GM21619 (cell line): ENCODE measurements at regions not wholly inside any gene's neighbourhood (a gene's known extent, or its start where the extent isn't known, plus 50 kb on each side); places are given as distances from the start of the nearest gene placed in this dataset.

Experiments used
- ATAC-seq: cut with Tn5 transposase; IDR thresholded peaks from one replicate; pipeline ENCODE4 v1.9.1; 2021; ENCODE audit not compliant: unreplicated experiment

DNA sequence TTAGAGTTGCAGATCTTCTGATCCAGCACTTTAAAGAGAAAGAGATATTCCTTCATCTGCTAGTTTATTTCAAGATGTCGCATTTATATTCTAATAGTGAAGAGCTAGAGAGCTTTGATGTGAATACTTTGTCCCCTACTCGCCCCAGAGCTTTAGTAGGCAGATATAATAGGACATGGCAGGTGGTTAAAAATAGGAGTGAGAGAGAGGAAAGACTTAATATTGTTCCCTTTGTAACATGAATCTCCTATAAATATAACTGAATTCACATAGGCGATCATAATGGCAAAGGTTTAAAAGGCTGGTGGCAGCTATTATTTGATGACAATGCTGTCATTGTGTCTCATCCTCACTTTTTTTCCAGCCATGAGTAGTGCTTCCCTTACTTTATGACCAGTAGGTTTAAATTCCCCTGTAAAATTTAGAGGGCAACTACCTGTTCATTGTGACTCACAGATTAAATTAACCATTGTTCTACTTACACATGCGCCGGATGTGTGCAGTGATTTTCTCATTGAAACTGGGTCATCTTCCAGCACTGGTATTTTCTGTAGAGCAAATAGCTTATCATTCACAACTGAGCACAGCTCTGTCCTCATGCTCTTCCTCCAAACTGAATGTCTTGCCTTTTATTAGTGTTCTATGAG is 906.7 kb upstream of the CELF2 start:
- ATAC-seq: no peak

DNA sequence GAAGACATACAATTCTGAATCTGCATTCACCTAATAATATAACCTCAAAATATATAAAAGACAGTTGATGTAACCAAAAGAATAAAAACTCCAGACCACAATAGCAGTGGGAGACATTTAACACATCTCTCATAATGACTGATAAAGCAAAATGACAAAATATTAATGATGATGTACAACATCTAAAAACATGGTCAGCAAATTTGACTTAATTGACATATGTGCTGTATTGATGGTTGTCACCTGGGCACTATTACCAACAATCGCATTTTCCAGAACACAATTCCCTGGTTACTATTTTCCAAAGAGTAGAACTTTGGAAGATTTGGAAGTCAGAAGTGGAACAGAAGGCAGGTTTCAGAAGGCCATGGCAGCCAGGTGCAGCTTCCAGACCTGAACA is 899.5 kb upstream of the CELF2 start:
- no peak for ATAC-seq

DNA sequence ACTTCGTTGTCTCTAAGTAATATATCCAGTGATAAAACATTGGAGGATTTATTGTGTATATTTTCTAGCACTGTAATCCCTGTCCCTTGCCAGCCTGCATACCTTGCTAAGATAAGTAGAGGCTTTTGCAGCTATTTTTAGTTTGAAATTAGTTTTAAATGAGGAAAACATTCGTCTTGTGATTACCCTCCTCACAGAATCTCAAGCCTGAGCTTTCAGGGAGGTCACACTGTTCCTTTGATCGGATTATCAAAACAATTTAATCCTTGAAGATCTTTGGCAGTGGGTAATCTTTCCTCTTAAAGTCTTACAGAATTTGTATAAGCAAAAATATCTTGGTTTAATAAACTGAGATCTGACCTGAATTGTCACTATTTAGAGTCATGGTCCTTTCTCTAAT is 897.0 kb upstream of the CELF2 start:
- no peak for ATAC-seq

DNA sequence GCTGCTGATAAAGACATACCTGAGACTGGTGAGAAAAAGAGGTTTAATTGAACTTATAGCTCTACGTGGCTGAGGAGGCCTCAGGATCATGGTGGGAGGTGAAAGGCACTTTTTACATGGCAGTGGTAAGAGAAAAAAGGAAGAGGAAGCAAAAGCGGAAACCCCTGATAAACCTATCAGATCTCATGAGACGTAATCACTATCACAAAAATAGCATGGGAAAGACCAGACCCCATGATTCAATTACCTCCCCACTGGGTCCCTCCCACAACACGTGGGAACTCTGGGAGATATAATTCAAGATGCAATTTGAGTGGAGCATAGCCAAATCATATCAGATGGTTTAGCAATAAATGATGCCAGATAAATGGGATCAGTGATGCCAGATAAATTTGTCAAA is 892.0 kb upstream of the CELF2 start:
- no peak for ATAC-seq

DNA sequence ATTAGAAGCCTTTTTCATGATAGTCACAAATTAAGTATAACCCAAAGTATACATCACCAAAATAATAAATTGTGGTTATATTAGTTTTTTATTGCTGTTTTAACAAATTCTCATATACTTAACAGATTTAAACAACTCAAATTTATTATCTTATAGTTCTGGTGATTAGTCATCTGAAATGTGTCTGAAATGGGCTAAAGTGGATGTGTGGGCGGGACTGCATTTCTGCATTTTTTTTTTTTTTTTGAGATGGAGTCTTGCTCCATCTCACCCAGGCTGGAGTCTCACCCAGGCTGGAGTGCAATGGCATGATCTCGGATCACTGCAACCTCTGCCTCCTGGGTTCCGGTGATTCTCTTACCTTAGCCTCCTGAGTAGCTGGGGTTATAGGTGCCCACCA is 891.5 kb upstream of the CELF2 start:
- no peak for ATAC-seq

DNA sequence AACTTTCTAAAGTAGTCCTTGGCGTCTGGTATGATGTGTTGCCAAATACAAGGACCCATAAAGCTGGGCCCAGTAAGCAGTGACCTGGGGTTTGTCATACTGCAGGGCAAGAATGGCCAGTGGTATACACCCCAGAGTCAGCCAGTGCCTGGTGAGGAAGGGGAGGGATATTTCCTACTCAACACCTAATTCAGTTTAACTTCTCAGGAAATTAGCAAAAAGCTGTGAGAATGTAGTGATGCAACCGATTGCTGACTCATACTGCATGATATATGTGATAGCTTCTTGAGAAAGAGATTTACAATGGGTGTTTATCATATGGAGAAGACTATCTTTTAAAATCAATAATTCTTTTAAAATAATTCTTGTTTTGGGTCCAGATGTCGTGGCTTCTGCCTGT is 889.3 kb upstream of the CELF2 start:
- ATAC-seq: no peak

DNA sequence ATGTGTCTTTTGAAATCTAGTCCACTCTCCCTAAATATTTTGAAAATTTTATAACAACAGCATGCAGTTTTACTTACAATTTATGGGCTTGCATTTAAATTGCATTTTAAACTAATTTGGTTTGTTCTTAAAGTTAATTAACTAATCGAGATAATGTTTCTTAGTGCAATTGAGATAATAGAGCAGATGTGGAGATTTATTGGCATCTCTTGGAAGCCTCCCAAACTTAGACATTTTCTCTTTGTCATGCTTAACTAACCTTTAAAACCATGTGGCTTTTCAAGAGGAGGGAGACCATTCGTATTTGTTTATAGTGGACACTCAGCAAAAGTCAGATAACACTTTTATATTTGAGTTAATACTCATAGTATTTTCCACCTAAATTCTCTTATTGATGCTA is 887.0 kb upstream of the CELF2 start:
- ATAC-seq: no peak

DNA sequence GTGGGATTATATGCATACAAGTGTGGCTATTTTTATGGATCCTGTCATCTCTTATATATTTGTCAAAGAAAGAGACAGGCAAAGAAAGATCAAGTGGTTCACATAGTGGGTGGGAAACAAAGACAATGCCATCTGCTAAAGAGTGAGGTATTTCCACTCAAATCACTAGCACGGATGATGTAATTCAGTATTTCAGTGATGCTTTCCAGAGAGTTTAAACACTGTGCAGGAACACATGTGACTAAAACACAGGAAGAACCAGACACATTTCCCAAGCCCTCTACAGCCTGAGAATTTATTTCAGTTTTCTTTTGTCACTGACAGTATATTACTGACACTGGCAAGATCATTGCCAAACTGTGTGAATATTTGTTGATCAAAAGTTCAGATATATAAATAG is 885.7 kb upstream of the CELF2 start:
- no peak for ATAC-seq

DNA sequence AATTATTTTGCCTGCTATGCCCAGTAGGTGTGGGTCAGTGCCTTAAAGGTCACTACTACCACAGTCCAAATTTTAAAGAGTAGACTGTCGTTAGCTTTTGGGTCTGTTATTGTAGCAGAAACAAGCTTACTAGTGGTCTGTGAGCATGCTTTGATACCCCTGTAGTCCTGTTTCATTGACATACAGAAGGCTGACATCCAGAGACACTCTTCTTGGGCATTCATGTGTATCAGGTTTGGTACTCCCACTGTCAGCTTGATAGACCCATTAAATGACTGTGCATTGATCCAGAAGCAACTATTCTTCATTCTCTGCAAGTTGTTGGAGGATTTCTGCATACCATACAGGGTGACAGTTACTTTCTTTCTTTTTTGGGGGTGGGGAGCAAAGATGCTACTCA is 884.4 kb upstream of the CELF2 start:
- ATAC-seq: no peak

DNA sequence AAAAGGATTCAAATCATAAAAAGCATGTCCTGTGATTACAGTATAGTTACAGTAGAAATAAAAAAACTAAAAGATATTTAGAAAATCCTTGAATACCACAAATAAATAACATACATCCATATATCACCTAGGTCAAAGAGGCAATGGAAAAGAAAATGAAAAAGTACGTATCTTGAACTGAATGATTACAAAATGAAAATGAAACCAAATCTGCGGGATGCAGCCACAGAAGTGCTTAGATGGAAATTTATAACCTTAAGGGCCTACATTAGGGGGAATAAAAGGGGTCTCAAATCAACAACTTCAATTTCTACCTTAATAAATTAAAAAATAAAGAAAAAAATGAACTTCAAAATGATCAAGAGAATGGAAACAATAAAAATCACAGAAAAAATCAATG is 879.0 kb upstream of the CELF2 start:
- ATAC-seq: no peak

DNA sequence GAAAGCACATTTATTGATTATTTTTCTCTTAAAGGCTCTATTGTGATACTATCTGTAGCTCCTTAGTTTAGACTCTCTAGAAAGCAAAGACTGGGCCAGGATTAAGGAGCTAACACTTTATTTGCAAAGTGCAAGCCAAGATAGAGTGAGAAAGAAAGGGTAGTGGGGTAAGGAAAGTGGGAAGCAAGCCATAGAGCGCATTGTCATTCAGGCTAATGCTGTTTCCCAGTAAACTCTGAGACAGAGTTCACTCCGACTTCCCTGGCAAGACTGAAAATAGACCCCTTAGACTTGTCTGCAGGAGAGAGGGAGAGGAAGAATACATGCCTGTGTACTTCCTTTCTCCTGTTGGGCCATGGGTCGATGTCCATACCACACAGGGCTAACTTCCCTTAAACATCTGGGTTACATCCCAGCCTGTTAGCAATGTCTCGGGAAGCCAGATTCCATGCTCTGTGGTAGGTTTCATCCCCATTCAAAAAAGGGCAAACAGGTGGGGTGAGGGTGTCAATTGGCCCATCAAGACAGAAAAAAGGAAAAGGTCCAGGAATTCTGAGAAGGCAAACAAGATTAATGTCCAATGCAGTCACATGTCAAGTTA is 875.8 kb upstream of the CELF2 start:
- ATAC-seq: no peak

DNA sequence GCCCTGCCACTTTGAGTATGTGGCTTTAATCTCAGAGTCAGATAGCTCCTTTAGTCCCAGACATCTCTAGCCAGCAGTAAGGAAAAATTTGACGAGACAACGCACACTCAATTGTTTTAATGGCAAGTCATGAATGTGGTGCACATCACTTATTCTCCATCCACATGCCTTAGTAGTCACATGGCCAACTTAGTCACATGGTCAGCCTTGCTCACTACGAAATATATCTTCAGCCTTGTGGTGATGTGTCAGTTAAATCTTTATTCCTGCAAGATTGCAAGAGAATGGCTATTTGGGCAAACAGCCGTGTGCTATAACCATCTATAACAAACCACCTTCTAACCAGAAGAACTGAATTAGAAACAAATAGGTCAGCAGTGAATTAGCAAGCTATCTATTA is 871.1 kb upstream of the CELF2 start:
- ATAC-seq: no peak

DNA sequence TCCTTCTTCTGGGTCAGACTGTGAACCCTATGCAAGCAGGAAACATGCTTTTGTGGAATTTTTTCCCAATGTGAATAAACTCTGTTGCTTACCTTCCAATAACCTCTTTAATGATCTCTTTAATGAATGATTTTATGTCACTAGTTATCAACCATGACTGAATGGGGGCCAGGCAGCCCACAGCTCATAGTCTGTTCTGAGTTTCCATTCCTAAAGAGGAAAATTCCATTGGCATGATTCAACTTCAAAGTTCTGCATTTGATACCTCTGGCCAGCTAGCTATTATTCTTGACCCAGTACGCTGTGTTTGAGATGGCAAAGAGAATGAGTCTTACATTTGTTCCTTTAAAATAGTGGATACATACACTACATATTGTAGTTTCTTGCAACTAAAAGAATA is 867.8 kb upstream of the CELF2 start:
- no peak for ATAC-seq

DNA sequence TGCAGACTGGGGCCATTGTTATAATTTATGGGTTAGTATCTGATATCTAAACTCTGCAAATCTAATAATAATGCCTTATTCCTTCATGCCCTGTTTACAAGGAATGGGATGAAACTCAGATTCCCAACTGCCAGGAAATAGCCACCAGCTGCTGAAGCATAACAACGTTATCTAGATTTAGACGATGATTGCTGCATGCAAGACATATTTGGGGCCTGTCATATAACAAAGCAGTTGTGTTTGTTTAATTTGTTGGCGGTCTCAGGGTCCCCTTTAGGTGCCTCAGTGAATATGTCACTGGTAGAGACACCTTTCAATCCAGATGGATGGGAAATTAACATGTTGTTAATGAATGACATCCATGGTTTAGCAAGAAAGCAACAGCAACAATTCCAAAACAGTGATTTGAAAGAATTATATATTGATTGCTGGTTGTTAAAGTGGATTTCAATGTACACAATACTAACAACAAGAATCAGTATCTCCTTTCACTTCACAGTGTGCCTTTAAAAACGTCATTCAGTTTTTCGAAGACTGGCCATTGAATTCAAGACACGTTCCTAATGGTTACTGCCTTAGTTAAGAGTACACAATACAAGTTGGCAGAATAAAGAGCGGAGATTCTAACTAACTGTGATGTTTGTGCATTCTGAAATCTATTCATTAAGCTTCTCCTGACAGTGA is 860.6 kb upstream of the CELF2 start:
- ATAC-seq: no peak

DNA sequence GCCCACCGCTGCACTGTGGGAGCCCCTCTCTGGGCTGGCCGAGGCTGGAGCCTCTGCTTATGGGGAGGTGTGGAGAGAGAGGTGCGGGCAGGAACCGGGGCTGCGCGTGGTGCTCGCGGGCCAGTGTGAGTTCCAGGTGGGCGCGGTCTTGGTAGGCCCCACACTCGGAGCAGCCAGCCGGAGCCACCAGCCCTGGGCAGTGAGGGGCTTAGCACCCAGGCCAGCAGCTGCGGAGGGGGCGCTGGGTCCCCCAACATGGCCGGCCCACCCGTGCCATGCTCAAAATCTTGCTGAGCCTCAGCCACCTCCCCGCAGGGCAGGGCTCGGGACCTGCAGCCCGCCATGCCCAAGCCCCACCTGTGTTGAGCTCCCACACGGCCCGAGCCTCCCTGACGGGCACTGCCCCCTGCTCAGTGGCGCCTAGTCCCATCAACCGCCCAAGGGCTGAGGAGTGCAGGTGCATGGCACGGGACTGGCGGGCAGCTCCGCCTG is 856.8 kb upstream of the CELF2 start:
- no peak for ATAC-seq

DNA sequence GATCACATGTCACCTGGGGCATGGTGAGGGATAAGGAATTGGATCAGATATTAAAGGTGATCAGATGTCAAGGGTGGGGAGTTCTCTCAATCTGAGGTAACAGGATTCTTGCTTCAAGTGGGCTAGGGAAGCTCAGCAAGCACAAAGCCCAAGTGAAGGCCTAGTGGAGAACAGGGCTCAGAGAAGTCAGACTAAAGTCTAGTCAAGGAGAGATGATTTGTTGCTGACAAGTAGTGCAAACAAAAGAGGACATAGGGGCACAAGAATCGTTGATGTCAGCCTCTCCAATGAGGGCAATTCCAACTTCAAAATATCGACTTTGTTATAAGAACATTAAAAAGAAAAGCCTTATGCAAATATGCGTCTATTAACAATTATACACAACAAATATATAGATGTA is 852.8 kb upstream of the CELF2 start:
- no peak for ATAC-seq

DNA sequence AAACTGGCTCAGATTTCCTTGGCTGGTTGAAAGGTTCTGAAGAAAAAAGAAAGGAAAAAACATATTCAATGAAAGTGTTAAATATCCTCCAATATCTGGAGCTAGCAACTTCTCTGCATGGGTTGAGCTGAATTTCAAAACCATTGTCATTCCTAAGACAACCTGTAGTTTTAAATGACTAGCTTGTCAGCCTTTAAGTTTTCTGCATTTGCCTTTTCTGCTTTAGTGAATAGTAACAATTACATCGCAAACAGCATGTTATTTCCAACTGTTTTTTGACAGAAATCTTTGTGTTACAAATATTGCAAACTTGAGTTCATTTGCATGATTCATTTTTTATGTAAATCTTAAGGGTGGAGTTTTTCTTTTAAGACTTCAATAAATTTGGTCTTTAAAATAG is 852.3 kb upstream of the CELF2 start:
- no peak for ATAC-seq

DNA sequence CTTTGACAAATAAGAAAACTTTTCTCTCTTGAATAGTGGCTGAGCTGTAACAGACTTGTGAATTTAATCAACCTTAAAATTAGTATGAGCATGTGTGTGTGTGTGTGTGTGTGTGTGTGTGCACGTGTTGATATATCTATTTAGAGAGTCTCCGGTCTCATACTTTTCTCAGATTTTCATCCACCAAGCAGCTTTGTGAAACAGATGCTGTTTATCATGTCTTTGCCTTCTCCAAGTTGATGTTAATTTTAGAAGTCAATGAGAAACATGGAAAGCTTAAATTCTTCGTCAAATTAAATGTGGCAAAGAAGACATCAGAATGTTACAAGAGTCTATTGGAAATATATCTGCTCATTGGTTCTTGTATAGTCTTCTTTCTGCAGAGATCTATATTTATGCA is 839.2 kb upstream of the CELF2 start:
- no peak for ATAC-seq

DNA sequence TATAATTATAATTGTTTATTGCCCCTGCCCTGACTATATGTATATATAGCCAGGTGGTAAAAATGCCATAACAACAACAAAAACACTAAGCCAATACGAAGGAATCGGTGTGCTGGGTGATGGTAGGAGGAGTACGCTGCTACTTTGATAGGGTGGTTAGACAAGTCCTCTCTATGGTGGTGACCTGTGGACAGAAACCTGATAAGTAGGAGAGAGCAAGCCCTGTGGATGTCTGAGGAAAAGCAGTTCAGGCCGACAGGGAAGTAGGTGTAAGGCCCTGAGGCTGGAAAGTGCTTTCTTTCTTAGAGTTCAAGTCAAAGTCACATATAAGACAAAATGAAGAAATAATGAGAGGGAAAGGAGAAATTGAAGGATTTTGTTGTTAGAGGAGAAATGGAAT is 823.8 kb upstream of the CELF2 start:
- no peak for ATAC-seq

DNA sequence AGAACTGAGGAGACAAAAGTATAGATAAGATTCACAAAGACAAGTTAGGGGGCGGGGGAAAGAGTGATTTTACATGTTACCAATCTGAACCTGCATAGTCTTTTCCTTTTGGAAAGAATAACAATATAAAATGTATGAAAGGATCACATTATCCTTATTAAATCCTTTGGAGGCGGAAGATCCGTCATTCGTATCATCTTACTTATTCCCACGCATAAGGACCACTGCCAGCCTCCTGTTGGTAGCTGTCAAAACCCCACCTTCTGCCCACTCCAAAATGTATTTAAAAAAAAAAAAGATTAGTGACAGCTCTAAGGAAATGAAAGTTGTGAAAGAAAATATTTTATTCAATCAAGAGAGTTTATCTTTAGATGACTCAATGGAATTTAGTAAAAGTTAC is 821.0 kb upstream of the CELF2 start:
- no peak for ATAC-seq

DNA sequence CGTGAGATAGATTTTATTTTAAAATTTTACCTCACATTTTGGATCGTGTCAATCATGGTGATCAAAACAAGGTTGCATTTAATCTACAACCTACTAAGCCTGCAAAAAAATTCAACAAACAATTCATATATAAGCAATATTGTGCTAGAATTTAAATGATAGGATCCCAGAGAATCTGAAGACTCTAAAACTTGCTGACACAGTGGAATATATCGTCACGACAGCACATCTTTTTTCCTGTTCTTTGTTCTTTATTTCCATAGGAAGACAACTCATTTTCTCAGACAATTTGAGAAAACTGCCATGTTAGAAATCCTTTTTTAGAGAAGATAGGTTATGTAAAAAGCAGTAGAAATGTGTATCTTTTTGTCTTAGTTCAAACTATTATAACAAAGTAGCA is 820.2 kb upstream of the CELF2 start:
- ATAC-seq: no peak

DNA sequence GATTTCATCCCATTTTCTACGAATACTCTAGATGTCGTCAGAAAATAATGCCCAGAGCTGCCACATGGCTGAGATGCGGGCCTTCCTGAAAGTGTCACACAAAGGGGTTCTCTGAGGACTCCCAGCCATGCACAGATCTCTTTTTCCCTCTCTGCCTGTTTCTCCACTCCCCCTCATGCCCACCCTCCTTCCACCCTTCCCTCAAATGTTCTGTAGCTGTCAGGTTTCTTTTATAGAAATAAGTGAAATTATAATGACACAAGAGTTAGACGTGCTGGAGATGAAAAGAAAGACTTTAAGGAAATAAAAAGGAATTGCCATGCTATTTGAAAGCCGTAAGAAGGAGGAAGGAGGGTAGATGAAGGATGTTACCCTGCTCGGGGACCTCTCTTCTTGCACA is 819.3 kb upstream of the CELF2 start:
- ATAC-seq: no peak

DNA sequence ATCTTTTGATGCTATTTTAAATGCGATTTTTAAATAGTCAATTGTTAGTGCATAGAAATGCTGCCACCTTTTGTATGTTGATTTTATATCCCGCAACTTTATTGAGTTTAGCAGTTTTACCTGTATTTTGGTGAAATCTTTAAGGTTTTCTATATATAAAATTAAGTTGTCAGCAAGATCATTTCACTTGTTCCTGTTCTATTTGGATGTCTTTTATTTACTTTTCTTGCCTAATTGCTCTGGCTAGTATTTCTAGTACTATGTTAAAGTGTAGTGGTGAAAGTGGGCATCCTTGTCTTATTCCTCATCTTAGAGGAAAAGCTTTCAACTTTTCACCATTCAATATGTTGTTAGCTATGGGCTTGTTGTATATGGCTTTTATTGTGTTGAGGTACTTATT is 813.3 kb upstream of the CELF2 start:
- no peak for ATAC-seq
